SU-DHL-6 (cell line): ENCODE measurements at regions not wholly inside any gene's neighbourhood (a gene's known extent, or its start where the extent isn't known, plus 50 kb on each side); places are given as distances from the start of the nearest gene placed in this dataset.
"Not testable (repeated sequence)": the region's sequence is repeated elsewhere in the genome, so short reads cannot be mapped to it uniquely, and the experiment has no call there.

Experiments
- CTCF ChIP-seq: fragments of 200-600 bp; sonication (generic); IDR thresholded peaks from one replicate; pipeline ENCODE4 v1.5.1; 2017; ENCODE audit warnings: antibody characterized with exemption, mild to moderate bottlenecking, low read length, moderate library complexity; ENCODE audit not compliant: insufficient read depth, poor library complexity, severe bottlenecking
- EZH2phosphoT487 ChIP-seq: fragments of 200-600 bp; sonication (generic), shearing (Covaris generic); conservative IDR thresholded peaks from 2 replicates; pipeline ENCODE4 v1.6.1; 2018; ENCODE audit warnings: mild to moderate bottlenecking, antibody characterized with exemption, low read length, moderate library complexity, mixed read lengths

DNA sequence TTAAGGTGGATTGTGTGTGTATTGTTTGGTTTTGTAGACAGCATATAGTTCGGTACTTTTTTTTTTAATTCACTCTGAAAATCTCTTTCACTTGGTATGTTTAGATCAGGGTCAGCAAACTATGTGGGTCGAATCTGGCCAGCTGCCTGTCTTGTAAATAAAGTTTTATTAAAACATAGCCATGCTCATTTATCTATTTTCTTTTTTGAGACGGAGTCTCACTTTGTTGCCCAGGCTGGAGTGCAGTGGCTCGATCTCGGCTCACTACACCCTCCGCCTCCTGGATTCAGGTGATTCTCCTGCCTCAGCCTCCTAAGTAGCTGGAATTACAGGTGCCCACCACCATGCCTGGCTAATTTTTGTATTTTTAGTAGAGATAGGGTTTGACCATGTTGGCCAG, 72.4 kb upstream of the EZR start:
- TF ChIP-seq CTCF, EZH2phosphoT487: not testable (repeated sequence)
